ENCODE measurements at regions not wholly inside any gene's neighbourhood (a gene's known extent, or its start where the extent isn't known, plus 50 kb on each side); places are given as distances from the start of the nearest gene placed in this dataset.

DNA sequence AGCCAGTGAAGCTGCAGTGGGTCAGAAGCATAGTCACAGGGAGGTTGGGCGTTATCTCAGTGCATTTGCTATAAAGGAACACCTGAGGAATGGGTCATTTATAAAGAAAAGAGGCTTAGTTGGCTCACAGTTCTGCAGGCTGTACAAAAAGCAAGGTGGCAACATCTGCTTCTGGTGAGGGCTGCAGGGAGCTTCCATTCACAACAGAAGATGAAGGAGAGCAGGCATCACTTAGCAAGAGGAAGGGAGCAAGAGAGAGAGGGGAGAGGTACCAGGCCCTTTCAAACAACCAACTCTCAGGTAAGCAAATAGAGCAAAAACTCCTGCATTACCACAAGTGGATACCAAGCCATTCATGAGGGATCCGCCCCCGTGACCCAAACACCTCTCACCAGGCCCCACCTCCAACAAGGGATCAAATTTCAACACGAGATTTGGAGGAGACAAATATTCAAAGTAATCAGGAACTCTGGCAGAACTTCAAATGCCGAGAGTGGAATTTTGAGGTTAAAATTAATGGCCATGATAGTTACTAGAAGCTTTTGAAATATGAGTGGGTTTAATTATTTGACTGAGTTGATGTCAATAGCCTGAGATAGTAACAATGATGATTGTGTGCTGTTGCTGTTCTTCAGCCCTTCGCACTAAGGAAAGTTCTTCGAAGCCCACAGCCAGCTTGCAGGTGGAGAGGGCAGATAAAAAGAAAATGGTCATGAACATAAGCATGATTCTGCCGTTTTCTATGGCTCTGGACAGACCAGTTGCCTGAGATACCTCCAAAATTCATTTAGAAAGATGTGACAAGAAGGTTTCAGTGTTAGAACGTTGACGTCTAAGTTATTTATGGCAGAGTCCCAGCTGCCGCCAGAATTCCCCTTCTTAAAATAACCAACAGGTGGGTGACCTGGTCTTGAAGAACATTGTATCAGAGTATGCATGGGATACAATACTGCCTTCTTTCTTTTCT, 55.3 kb upstream of the ADTRP start:
- Histone ChIP-seq H3K4me3 (ENCODE audit: low read length) (no peak overlapping the region), H3K9ac (ENCODE audit: low read depth, low read length) (no peak overlapping the region), H3K27ac (ENCODE audit: low read length) (no peak overlapping the region), H3K36me3 (ENCODE audit: insufficient read depth, low read depth, low read length) (no peaks in the 10 kb centered on the region), H3K9me3 (ENCODE audit: insufficient read depth, low read depth, low read length) (no peaks in the 10 kb centered on the region), H3K4me1 (ENCODE audit: insufficient read depth, low read length) (peaks cover 4% of the 10 kb centered on the region; the same call in 1 of the 2 replicates), H3K27me3 (ENCODE audit: insufficient read depth, low read length) (no peaks in the 10 kb centered on the region)

DNA sequence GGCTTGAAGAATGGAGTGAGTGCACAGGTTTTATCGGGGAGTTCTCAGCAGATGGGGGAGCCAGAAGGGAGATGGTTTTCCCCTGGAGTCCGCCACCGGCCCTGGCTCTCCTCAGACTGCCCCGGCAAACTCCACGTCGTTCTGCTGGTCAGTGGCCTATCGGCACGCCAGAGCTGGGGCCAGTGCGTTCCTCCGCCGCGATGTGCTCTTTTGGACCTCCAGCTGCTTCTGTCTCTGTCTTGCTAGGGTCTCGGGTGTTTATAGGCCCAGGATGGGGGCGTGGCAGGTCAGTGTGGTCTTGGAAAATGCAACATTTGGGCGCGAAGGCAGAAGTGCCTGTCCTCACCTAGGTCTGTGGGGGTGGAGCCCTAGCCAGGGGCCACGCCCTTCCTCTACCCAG, 53.0 kb upstream of the ADTRP start:
- Histone ChIP-seq H3K4me3 (ENCODE audit: low read length) (no peak overlapping the region), H3K36me3 (ENCODE audit: insufficient read depth, low read depth, low read length) (no peaks in the 10 kb centered on the region), H3K4me1 (ENCODE audit: insufficient read depth, low read length) (peaks cover 4% of the 10 kb centered on the region; the same call in 1 of the 2 replicates), H3K27ac (ENCODE audit: low read length) (no peak overlapping the region), H3K9me3 (ENCODE audit: insufficient read depth, low read depth, low read length) (no peaks in the 10 kb centered on the region), H3K27me3 (ENCODE audit: insufficient read depth, low read length) (no peaks in the 10 kb centered on the region), H3K9ac (ENCODE audit: low read depth, low read length) (no peak overlapping the region)

DNA sequence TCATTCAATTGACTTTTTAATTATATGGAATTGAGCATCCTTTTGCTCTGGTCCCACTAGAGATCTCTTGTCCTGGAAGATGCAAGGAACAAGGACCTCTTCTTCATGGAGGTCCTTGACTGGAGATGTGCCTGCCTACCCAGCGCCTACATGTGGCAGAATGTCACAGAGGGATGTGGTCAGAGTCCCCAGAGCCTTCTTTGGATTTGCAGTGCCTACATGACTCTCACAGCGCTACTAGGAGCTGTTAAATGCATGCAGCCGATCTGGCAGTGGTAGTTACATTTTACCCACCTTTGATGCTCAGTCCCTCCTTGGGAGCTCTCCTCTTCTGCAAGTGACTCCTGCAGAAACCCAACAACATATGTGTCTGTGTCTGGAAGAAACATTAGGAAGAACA, 51.9 kb upstream of the ADTRP start:
- Histone ChIP-seq H3K9me3 (ENCODE audit: insufficient read depth, low read depth, low read length) (no peaks in the 10 kb centered on the region), H3K4me3 (ENCODE audit: low read length) (no peak overlapping the region), H3K36me3 (ENCODE audit: insufficient read depth, low read depth, low read length) (no peaks in the 10 kb centered on the region), H3K27me3 (ENCODE audit: insufficient read depth, low read length) (no peaks in the 10 kb centered on the region), H3K27ac (ENCODE audit: low read length) (no peak overlapping the region), H3K4me1 (ENCODE audit: insufficient read depth, low read length) (peaks cover 4% of the 10 kb centered on the region; the same call in 1 of the 2 replicates), H3K9ac (ENCODE audit: low read depth, low read length) (no peak overlapping the region)

DNA sequence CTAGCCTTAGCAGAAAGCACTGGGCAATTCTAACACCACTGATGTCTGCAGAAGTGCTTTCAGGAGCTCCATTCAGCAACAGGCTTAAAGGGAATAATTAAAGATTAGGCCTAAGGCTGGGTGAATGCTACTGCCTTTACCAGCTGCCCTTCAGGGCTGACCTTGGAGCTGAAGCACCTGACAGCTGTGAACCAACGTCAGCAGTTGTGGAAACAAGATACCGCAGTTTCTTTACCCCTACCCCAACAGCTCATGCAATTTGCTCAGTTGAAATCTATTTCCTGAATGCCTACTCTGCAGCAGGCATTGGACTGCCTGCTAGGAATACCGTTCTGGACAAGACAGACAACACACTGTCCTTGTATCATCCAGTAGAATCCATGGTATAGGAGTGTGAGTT, 51.5 kb upstream of the ADTRP start:
- Histone ChIP-seq H3K9ac (ENCODE audit: low read depth, low read length) (no peak overlapping the region), H3K9me3 (ENCODE audit: insufficient read depth, low read depth, low read length) (no peaks in the 10 kb centered on the region)

DNA sequence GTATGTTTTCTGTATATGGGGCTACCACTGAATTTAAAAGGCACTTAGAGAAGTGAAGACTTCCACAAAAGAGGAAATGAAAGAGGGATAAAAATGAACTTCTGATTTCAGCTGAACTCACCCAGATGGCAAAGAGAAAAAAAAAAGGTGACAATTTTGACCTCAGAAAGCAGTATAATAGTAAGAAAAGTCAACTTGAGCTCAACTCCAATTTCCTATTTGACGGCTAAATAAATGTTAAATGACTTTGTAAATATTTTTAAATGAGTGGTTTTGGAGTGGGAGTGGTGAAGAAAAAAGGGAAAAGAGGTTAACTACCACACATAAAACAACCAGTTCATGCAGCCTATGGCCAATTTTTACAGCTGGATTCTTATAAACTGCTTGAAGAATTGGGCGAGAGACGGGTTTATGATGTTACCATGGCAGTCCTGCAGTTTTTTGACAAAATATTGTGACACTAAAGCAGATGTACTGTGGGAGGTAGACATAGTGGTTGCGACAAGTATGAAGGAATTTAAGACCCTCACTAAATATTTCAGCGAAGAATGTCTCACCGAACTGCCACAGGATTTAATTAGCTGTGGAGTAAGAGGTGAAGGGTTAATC, 49.8 kb upstream of the ADTRP start:
- Histone ChIP-seq H3K27ac (ENCODE audit: low read length) (no peak overlapping the region), H3K27me3 (ENCODE audit: insufficient read depth, low read length) (no peaks in the 10 kb centered on the region), H3K4me1 (ENCODE audit: insufficient read depth, low read length) (no peaks in the 10 kb centered on the region)

More for the DNA sequence above, 51.5 kb upstream of the ADTRP start:
- Histone ChIP-seq H3K27me3 (ENCODE audit: insufficient read depth, low read length) (no peaks in the 10 kb centered on the region), H3K4me1 (ENCODE audit: insufficient read depth, low read length) (peaks cover 4% of the 10 kb centered on the region; the same call in 1 of the 2 replicates), H3K27ac (ENCODE audit: low read length) (no peak overlapping the region), H3K36me3 (ENCODE audit: insufficient read depth, low read depth, low read length) (no peaks in the 10 kb centered on the region), H3K4me3 (ENCODE audit: low read length) (no peak overlapping the region)

More for the DNA sequence above, 49.8 kb upstream of the ADTRP start:
- Histone ChIP-seq H3K36me3 (ENCODE audit: insufficient read depth, low read depth, low read length) (no peaks in the 10 kb centered on the region), H3K4me3 (ENCODE audit: low read length) (no peak overlapping the region), H3K9ac (ENCODE audit: low read depth, low read length) (no peak overlapping the region), H3K9me3 (ENCODE audit: insufficient read depth, low read depth, low read length) (no peaks in the 10 kb centered on the region)
